OCI-M2 (cell line): ENCODE measurements at regions not wholly inside any gene's neighbourhood (a gene's known extent, or its start where the extent isn't known, plus 50 kb on each side); places are given as distances from the start of the nearest gene placed in this dataset.
"Not testable (repeated sequence)": the region's sequence is repeated elsewhere in the genome, so short reads cannot be mapped to it uniquely, and the experiment has no call there.

Experiments used
- DNase-seq: peaks from one replicate; lab custom pipeline; 2025; ENCODE audit not compliant: unreplicated experiment; lab: John Stamatoyannopoulos, UW

- not testable (repeated sequence) for DNase-seq
These were observed 665.0 kb upstream of the KCNMB2 start for GRCh38 chr3:177871267-177871666.

- DNase-seq, result no peak
These were observed 658.0 kb upstream of the KCNMB2 start for GRCh38 chr3:177878192-177878591.

- DNase-seq, result no peak
These were observed 657.3 kb upstream of the KCNMB2 start for GRCh38 chr3:177878957-177879356.

GRCh38 chr3:177881351-177881750 is 654.9 kb upstream of the KCNMB2 start:
- no peak for DNase-seq

GRCh38 chr3:177882124-177882648 is 654.0 kb upstream of the KCNMB2 start:
- DNase-seq, result no peak

- no peak for DNase-seq
These were observed 653.1 kb upstream of the KCNMB2 start for GRCh38 chr3:177883091-177883490.

GRCh38 chr3:177883957-177884356 is 652.3 kb upstream of the KCNMB2 start:
- no peak for DNase-seq

- DNase-seq, result no peak
These were observed 651.2 kb upstream of the KCNMB2 start for GRCh38 chr3:177885063-177885462.

GRCh38 chr3:177886501-177886900 is 649.7 kb upstream of the KCNMB2 start:
- DNase-seq, result no peak

GRCh38 chr3:177887475-177887874 is 648.8 kb upstream of the KCNMB2 start:
- DNase-seq, result no peak

GRCh38 chr3:177889161-177889560 is 647.1 kb upstream of the KCNMB2 start:
- DNase-seq, result no peak

GRCh38 chr3:177889652-177890358 is 646.4 kb upstream of the KCNMB2 start:
- DNase-seq, result no peak

- no peak for DNase-seq
These were observed 645.9 kb upstream of the KCNMB2 start for GRCh38 chr3:177890359-177890683.

GRCh38 chr3:177891569-177891968 is 644.7 kb upstream of the KCNMB2 start:
- not testable (repeated sequence) for DNase-seq

- no peak for DNase-seq
These were observed 642.9 kb upstream of the KCNMB2 start for GRCh38 chr3:177893331-177893730.

GRCh38 chr3:177894081-177894728 is 642.0 kb upstream of the KCNMB2 start:
- DNase-seq, result no peak

GRCh38 chr3:177898185-177898584 is 638.1 kb upstream of the KCNMB2 start:
- DNase-seq, result no peak

GRCh38 chr3:177899275-177900067 is 636.8 kb upstream of the KCNMB2 start:
- no peak for DNase-seq

GRCh38 chr3:177902876-177903275 is 633.4 kb upstream of the KCNMB2 start:
- no peak for DNase-seq

GRCh38 chr3:177904621-177905020 is 631.6 kb upstream of the KCNMB2 start:
- DNase-seq, result no peak

- no peak for DNase-seq
These were observed 630.8 kb upstream of the KCNMB2 start for GRCh38 chr3:177905173-177906125.
